ENCODE measurements at regions not wholly inside any gene's neighbourhood (a gene's known extent, or its start where the extent isn't known, plus 50 kb on each side); places are given as distances from the start of the nearest gene placed in this dataset.

DNA sequence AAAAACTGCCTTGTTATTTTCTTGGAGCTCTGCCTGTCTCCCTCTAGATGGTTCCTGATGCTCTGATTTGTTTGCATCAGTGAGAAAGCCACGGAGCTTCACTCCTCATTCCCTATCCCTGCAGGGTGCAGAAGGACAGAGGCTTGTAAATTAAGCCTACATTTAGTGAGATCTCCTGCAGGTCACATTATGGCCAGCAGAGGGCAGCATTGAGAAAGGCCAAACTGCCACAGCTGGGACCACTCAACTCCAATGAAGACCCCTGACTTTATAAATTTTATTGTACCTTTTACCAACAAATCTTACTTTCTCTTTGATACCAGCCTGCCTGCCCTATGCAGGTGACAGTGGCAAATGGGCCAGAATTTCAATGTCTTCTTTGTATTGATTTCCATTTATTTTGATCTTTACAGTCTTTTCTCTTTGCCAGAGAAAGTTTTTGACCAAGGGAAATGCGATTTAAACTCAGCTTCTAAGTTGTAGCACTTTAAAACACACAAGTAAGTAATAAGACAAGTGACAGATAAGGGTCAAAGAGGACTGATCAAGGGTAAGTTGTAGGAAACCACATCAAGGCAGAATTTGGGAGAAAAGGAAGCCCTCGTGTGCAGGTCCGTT is 1029.1 kb upstream of the KLHL29 start:
- no peak overlapping the region for H2AK5ac ChIP-seq (ENCODE audit: low read length)
- peak; percentile 75 for DNase-seq

DNA sequence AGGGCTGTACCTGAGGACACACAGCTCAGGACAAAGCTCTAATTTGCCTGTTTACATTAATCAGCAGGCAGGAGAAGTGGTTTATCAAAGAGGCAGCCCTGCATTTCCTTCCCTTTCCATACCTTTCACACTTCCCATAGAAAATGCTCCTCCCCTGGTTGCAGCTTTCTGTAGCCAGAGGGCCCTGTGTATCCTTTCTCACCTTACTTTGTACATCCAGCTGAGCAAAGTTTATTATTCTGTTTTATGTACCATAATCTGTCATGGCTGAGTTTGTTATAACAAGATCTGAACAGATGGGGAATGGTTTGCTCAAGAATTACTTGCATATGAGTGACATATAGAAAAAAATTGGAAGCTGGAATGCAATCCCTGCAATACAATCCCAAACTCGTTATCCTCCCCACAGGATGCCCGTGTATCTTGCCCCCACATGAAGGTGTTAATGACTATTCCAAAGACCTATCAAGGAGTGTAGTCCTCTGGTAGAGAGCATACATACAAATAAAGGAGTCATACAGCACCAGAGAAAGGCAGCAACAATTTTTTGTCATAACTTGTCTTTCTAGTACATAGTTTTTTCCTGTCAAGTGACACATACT is 1025.8 kb upstream of the KLHL29 start:
- H2BK15ac ChIP-seq (replicated peaks; ENCODE audit: low read depth), result no peak overlapping the region
- H3K4ac ChIP-seq (ENCODE audit: low read depth, low read length), result peak overlapping the region; percentile 31
- no peak overlapping the region for H3K4me3 ChIP-seq (ENCODE audit: low read length)
- H3K27me3 ChIP-seq (ENCODE audit: insufficient read depth, low read length, poor library complexity), result no peaks in the 10 kb centered on the region
- no peak overlapping the region for H2AK5ac ChIP-seq (ENCODE audit: low read length)
- H3K4me1 ChIP-seq (ENCODE audit: control insufficient read depth, low read depth, low read length), result peaks cover 6% of the 10 kb centered on the region
- H3K9ac ChIP-seq (ENCODE audit: low read length), result no peak overlapping the region
- no CpG with 5 or more reads among the region's 2 CpGs for WGBS (ENCODE audit: extremely low coverage, insufficient coverage, low lambda C conversion rate)
- no peak overlapping the region for H4K8ac ChIP-seq (ENCODE audit: low read depth, low read length)
- no peaks in the 10 kb centered on the region for H3K36me3 ChIP-seq (ENCODE audit: control insufficient read depth, insufficient read depth, low read length)
- H3K79me2 ChIP-seq (ENCODE audit: control insufficient read depth, insufficient read depth, low read length), result no peaks in the 10 kb centered on the region
- peak; percentile 90 for DNase-seq
- no peak overlapping the region for H3K23ac ChIP-seq (ENCODE audit: low read length)
- H3K79me1 ChIP-seq (ENCODE audit: low read length), result no peaks in the 10 kb centered on the region
- no peak overlapping the region for H2BK5ac ChIP-seq (ENCODE audit: low read length)
- H3K18ac ChIP-seq (ENCODE audit: low read length), result no peak overlapping the region
- H3K27ac ChIP-seq (ENCODE audit: low read depth, low read length), result no peak overlapping the region
- H2BK120ac ChIP-seq (ENCODE audit: low read depth, low read length), result no peak overlapping the region
- H4K5ac ChIP-seq (ENCODE audit: low read length), result no peak overlapping the region
- no peak overlapping the region for H3K4me2 ChIP-seq (ENCODE audit: low read length)
- H3K56ac ChIP-seq (ENCODE audit: low read length), result no peak overlapping the region

More for the DNA sequence above, 1029.1 kb upstream of the KLHL29 start:
- Histone ChIP-seq H2BK15ac (replicated peaks; ENCODE audit: low read depth) (no peak overlapping the region), H3K4me1 (ENCODE audit: control insufficient read depth, low read depth, low read length) (peaks cover 6% of the 10 kb centered on the region), H3K27me3 (ENCODE audit: insufficient read depth, low read length, poor library complexity) (no peaks in the 10 kb centered on the region), H3K79me1 (ENCODE audit: low read length) (no peaks in the 10 kb centered on the region), H3K4me3 (ENCODE audit: low read length) (no peak overlapping the region), H3K79me2 (ENCODE audit: control insufficient read depth, insufficient read depth, low read length) (no peaks in the 10 kb centered on the region), H3K4me2 (ENCODE audit: low read length) (no peak overlapping the region), H4K5ac (ENCODE audit: low read length) (no peak overlapping the region), H4K8ac (ENCODE audit: low read depth, low read length) (no peak overlapping the region), H3K56ac (ENCODE audit: low read length) (no peak overlapping the region), H3K4ac (ENCODE audit: low read depth, low read length) (no peak overlapping the region), H3K9ac (ENCODE audit: low read length) (no peak overlapping the region), H3K27ac (ENCODE audit: low read depth, low read length) (no peak overlapping the region), H3K36me3 (ENCODE audit: control insufficient read depth, insufficient read depth, low read length) (no peaks in the 10 kb centered on the region), H2BK5ac (ENCODE audit: low read length) (no peak overlapping the region), H3K23ac (ENCODE audit: low read length) (no peak overlapping the region), H3K18ac (ENCODE audit: low read length) (no peak overlapping the region), H2BK120ac (ENCODE audit: low read depth, low read length) (no peak overlapping the region)
- no CpG with 5 or more reads among the region's 4 CpGs for WGBS (ENCODE audit: extremely low coverage, insufficient coverage, low lambda C conversion rate)

DNA sequence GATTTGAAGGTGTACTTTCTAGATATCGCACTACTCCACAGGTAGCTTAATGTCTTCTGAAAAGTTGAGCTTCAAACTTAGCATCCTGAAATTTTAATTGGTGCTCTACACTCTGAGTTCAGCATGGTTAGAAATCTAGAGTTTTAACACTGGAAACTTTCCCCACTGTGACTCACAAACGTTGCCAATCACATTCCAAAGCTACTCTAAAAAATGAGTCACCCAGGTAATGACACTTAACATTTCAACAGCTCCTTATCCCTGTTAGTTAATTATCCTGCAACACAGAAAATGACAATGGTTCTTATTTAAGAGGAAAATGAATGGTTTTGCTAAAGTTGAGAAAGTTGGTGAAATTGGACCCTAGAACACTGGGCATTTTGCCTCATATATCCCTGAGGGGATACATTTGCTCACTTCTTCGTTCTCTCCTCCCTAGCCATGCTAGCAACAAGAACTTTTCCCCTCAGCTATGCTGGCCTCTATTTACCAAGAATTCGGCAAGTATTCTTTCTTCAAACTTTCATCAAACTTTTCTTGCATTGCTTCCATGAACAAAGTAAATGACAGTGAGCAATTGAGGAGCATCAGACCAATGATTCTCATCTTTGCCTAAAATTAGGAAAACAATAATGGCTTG is 1024.1 kb upstream of the KLHL29 start:
- peak; percentile 82 for DNase-seq
- Histone ChIP-seq H4K5ac (ENCODE audit: low read length) (no peak overlapping the region), H3K79me1 (ENCODE audit: low read length) (no peaks in the 10 kb centered on the region), H3K9ac (ENCODE audit: low read length) (no peak overlapping the region), H3K4me1 (ENCODE audit: control insufficient read depth, low read depth, low read length) (peaks cover 5% of the 10 kb centered on the region), H3K27ac (ENCODE audit: low read depth, low read length) (no peak overlapping the region), H3K27me3 (ENCODE audit: insufficient read depth, low read length, poor library complexity) (no peaks in the 10 kb centered on the region), H2BK120ac (ENCODE audit: low read depth, low read length) (no peak overlapping the region), H3K4me3 (ENCODE audit: low read length) (no peak overlapping the region), H2AK5ac (ENCODE audit: low read length) (no peak overlapping the region), H2BK5ac (ENCODE audit: low read length) (no peak overlapping the region), H3K4me2 (ENCODE audit: low read length) (no peak overlapping the region), H2BK15ac (replicated peaks; ENCODE audit: low read depth) (no peak overlapping the region), H3K18ac (ENCODE audit: low read length) (peak overlapping the region; percentile 75), H3K79me2 (ENCODE audit: control insufficient read depth, insufficient read depth, low read length) (no peaks in the 10 kb centered on the region), H3K56ac (ENCODE audit: low read length) (no peak overlapping the region), H3K23ac (ENCODE audit: low read length) (no peak overlapping the region), H3K4ac (ENCODE audit: low read depth, low read length) (no peak overlapping the region), H4K8ac (ENCODE audit: low read depth, low read length) (no peak overlapping the region), H3K36me3 (ENCODE audit: control insufficient read depth, insufficient read depth, low read length) (no peaks in the 10 kb centered on the region)
- WGBS (ENCODE audit: extremely low coverage, insufficient coverage, low lambda C conversion rate), result no CpG with 5 or more reads among the region's 4 CpGs

DNA sequence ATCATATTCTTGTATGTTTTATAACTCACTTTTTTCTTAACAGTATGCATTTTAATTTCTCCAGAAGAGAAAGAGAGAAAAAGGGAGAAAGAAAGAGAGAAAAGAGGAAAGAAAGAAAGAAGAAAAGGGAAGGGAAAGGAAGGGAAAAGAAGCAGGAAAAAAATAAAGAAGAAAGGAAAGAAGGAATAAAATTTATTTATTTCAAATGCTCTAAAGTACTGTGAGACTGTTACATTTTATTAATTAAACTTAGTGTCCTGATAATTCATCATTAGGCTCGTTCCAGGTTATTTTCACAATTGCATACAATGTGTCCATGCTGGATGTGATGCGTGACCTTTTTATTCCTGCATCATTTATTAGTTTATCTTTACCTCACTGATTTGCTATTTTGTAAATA is 1023.4 kb upstream of the KLHL29 start:
- H4K5ac ChIP-seq (ENCODE audit: low read length), result no peak overlapping the region
- H2BK120ac ChIP-seq (ENCODE audit: low read depth, low read length), result no peak overlapping the region
- no peak overlapping the region for H4K8ac ChIP-seq (ENCODE audit: low read depth, low read length)
- no peak for DNase-seq
- peaks cover 5% of the 10 kb centered on the region for H3K4me1 ChIP-seq (ENCODE audit: control insufficient read depth, low read depth, low read length)
- H2BK15ac ChIP-seq (replicated peaks; ENCODE audit: low read depth), result no peak overlapping the region
- H3K36me3 ChIP-seq (ENCODE audit: control insufficient read depth, insufficient read depth, low read length), result no peaks in the 10 kb centered on the region
- no peak overlapping the region for H2AK5ac ChIP-seq (ENCODE audit: low read length)
- H3K79me2 ChIP-seq (ENCODE audit: control insufficient read depth, insufficient read depth, low read length), result no peaks in the 10 kb centered on the region
- H3K4ac ChIP-seq (ENCODE audit: low read depth, low read length), result no peak overlapping the region
- H3K27me3 ChIP-seq (ENCODE audit: insufficient read depth, low read length, poor library complexity), result no peaks in the 10 kb centered on the region
- H3K27ac ChIP-seq (ENCODE audit: low read depth, low read length), result no peak overlapping the region
- no peaks in the 10 kb centered on the region for H3K79me1 ChIP-seq (ENCODE audit: low read length)
- H3K9ac ChIP-seq (ENCODE audit: low read length), result no peak overlapping the region
- H3K4me2 ChIP-seq (ENCODE audit: low read length), result no peak overlapping the region
- WGBS (ENCODE audit: extremely low coverage, insufficient coverage, low lambda C conversion rate), result no CpG with 5 or more reads among the region's 2 CpGs
- no peak overlapping the region for H3K4me3 ChIP-seq (ENCODE audit: low read length)
- no peak overlapping the region for H2BK5ac ChIP-seq (ENCODE audit: low read length)
- H3K56ac ChIP-seq (ENCODE audit: low read length), result no peak overlapping the region
- H3K18ac ChIP-seq (ENCODE audit: low read length), result no peak overlapping the region
- H3K23ac ChIP-seq (ENCODE audit: low read length), result no peak overlapping the region

DNA sequence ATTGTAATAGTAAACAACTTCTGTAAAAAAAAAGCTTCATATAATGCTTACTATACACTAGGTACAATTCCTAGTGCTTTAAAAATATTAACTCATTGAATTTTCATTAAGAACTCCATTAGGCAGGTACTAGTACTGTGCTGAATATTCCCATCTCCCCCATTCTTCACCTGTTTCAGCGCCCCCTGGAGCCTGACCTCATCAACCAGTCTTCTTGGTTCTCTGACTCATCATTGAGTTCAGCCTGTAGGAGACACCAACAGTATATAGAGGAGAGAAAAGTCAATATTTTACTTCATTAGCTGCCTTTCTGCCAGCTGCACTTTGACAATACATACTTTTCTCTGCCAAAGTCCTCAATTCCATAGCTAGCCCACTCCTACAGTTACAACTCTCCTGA is 1009.9 kb upstream of the KLHL29 start:
- no peaks in the 10 kb centered on the region for H3K27me3 ChIP-seq (ENCODE audit: insufficient read depth, low read length, poor library complexity)
- H2AK5ac ChIP-seq (ENCODE audit: low read length), result no peak overlapping the region
- no peak overlapping the region for H3K56ac ChIP-seq (ENCODE audit: low read length)
- no peak overlapping the region for H2BK120ac ChIP-seq (ENCODE audit: low read depth, low read length)
- no peaks in the 10 kb centered on the region for H3K79me1 ChIP-seq (ENCODE audit: low read length)
- peak; percentile 72 for DNase-seq
- no peak overlapping the region for H3K18ac ChIP-seq (ENCODE audit: low read length)
- no peak overlapping the region for H4K8ac ChIP-seq (ENCODE audit: low read depth, low read length)
- H3K4me1 ChIP-seq (ENCODE audit: control insufficient read depth, low read depth, low read length), result peaks cover 3% of the 10 kb centered on the region
- H3K9ac ChIP-seq (ENCODE audit: low read length), result no peak overlapping the region
- no CpG with 5 or more reads among the region's 1 CpG for WGBS (ENCODE audit: extremely low coverage, insufficient coverage, low lambda C conversion rate)
- H3K36me3 ChIP-seq (ENCODE audit: control insufficient read depth, insufficient read depth, low read length), result no peaks in the 10 kb centered on the region
- no peak overlapping the region for H4K5ac ChIP-seq (ENCODE audit: low read length)
- no peak overlapping the region for H3K27ac ChIP-seq (ENCODE audit: low read depth, low read length)
- H3K79me2 ChIP-seq (ENCODE audit: control insufficient read depth, insufficient read depth, low read length), result no peaks in the 10 kb centered on the region
- no peak overlapping the region for H3K4me3 ChIP-seq (ENCODE audit: low read length)
- H2BK15ac ChIP-seq (replicated peaks; ENCODE audit: low read depth), result no peak overlapping the region
- no peak overlapping the region for H3K23ac ChIP-seq (ENCODE audit: low read length)
- H3K4ac ChIP-seq (ENCODE audit: low read depth, low read length), result no peak overlapping the region
- H3K4me2 ChIP-seq (ENCODE audit: low read length), result no peak overlapping the region
- no peak overlapping the region for H2BK5ac ChIP-seq (ENCODE audit: low read length)
